ENCODE measurements at regions not wholly inside any gene's neighbourhood (a gene's known extent, or its start where the extent isn't known, plus 50 kb on each side); places are given as distances from the start of the nearest gene placed in this dataset.

- Histone ChIP-seq H3K36me3 (ENCODE audit: control insufficient read depth in 2 of 2, insufficient read depth in 1 of 2, low read length in 2 of 2) (no peaks in the 10 kb centered on the region), H3K4me1 (ENCODE audit: control insufficient read depth, insufficient read depth, low read length) (no peaks in the 10 kb centered on the region), H3K4me3 (ENCODE audit: low read depth, low read length) (no peak overlapping the region), H3K9me3 (ENCODE audit: control insufficient read depth, insufficient read depth, low read depth, low read length) (no peaks in the 10 kb centered on the region), H3K27ac (ENCODE audit: extremely low read depth, low read depth, low read length) (no peak overlapping the region)
- TF ChIP-seq ZNF148 (tag by site-specific recombination; IDR thresholded peaks at IDR 0.05; ENCODE audit: borderline replicate concordance) = no peak
- no peak for TF ChIP-seq ZNF521 (tag by site-specific recombination; IDR thresholded peaks at IDR 0.05)
- TF ChIP-seq, protein P1, sequence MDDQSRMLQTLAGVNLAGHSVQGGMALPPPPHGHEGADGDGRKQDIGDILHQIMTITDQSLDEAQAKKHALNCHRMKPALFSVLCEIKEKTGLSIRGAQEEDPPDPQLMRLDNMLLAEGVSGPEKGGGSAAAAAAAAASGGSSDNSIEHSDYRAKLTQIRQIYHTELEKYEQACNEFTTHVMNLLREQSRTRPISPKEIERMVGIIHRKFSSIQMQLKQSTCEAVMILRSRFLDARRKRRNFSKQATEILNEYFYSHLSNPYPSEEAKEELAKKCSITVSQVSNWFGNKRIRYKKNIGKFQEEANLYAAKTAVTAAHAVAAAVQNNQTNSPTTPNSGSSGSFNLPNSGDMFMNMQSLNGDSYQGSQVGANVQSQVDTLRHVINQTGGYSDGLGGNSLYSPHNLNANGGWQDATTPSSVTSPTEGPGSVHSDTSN (CRISPR knock-in tag; IDR thresholded peaks at IDR 0.05) = no peak
- TF ChIP-seq ZBTB10 (tag by site-specific recombination; IDR thresholded peaks at IDR 0.05) = no peak
- no peak for TF ChIP-seq SCRT1 (tag by site-specific recombination; IDR thresholded peaks at IDR 0.05; ENCODE audit: borderline replicate concordance)
- POLR2A ChIA-PET = no interaction called here
- CTCF ChIA-PET = no interaction called here
These were observed 148.3 kb upstream of the ANXA10 start for GRCh38 chr4:167943872-167944505.

GRCh38 chr4:167944721-167945120, 147.6 kb upstream of the ANXA10 start:
- no peak for TF ChIP-seq ZNF184 (tag by site-specific recombination; IDR thresholded peaks at IDR 0.05)
- no peaks in the 10 kb centered on the region for H3K36me3 ChIP-seq (ENCODE audit: control insufficient read depth in 2 of 2, insufficient read depth in 1 of 2, low read length in 2 of 2)
- ChIA-PET POLR2A (no interaction called here), CTCF (no interaction called here)
- no peak overlapping the region for H3K4me3 ChIP-seq (ENCODE audit: low read depth, low read length)
- no peaks in the 10 kb centered on the region for H3K4me1 ChIP-seq (ENCODE audit: control insufficient read depth, insufficient read depth, low read length)
- H3K27ac ChIP-seq (ENCODE audit: extremely low read depth, low read depth, low read length) = no peak overlapping the region
- H3K9me3 ChIP-seq (ENCODE audit: control insufficient read depth, insufficient read depth, low read depth, low read length) = no peaks in the 10 kb centered on the region

DNA sequence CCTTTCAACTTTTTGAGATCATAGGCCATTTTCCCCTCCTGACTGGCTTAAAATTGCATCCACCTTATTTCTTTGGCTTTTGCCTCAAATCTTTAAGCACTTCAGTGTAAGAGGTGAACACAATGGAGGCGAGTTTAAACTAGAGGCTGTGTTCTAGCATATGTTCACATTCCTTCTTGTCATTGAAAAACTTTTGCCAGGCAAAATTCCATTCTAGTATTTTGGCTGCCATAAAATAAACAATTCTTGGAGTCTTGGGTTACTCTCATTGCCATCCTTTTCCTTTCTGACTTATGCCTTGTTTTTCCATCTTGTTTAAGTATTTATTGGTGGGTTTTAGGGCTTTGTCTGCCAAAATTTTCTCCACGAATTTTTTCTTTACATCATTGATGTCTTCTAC, 137.3 kb upstream of the ANXA10 start:
- H3K4me3 ChIP-seq (ENCODE audit: low read depth, low read length) = no peak overlapping the region
- H3K9me3 ChIP-seq (ENCODE audit: control insufficient read depth, insufficient read depth, low read depth, low read length) = no peaks in the 10 kb centered on the region
- no peak overlapping the region for H3K27ac ChIP-seq (ENCODE audit: extremely low read depth, low read depth, low read length)
- no peaks in the 10 kb centered on the region for H3K36me3 ChIP-seq (ENCODE audit: control insufficient read depth in 2 of 2, insufficient read depth in 1 of 2, low read length in 2 of 2)
- ChIA-PET POLR2A (no interaction called here), CTCF (no interaction called here)
- H3K4me1 ChIP-seq (ENCODE audit: control insufficient read depth, insufficient read depth, low read length) = no peaks in the 10 kb centered on the region
- TF ChIP-seq ZNF10 (tag by site-specific recombination; IDR thresholded peaks at IDR 0.05) = no peak
- TF ChIP-seq, protein P2, sequence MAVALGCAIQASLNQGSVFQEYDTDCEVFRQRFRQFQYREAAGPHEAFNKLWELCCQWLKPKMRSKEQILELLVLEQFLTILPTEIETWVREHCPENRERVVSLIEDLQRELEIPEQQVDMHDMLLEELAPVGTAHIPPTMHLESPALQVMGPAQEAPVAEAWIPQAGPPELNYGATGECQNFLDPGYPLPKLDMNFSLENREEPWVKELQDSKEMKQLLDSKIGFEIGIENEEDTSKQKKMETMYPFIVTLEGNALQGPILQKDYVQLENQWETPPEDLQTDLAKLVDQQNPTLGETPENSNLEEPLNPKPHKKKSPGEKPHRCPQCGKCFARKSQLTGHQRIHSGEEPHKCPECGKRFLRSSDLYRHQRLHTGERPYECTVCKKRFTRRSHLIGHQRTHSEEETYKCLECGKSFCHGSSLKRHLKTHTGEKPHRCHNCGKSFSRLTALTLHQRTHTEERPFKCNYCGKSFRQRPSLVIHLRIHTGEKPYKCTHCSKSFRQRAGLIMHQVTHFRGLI (tag by site-specific recombination; IDR thresholded peaks at IDR 0.05) = no peak
- no peak for TF ChIP-seq ZNF184 (tag by site-specific recombination; IDR thresholded peaks at IDR 0.05)
- TF ChIP-seq ZNF416 (tag by site-specific recombination; IDR thresholded peaks at IDR 0.05) = no peak
- TF ChIP-seq TRIM28 (IDR thresholded peaks at IDR 0.05; ENCODE audit: borderline replicate concordance, low read length) = no peak
- TF ChIP-seq ZBTB11 (tag by site-specific recombination; conservative IDR thresholded peaks at IDR 0.05; ENCODE audit: low read depth) = no peak
- TF ChIP-seq ZNF433 (tag by site-specific recombination; IDR thresholded peaks at IDR 0.05; ENCODE audit: low read depth) = no peak
- no peak for TF ChIP-seq ZNF747 (tag by site-specific recombination; IDR thresholded peaks at IDR 0.05)
- TF ChIP-seq, protein P3, sequence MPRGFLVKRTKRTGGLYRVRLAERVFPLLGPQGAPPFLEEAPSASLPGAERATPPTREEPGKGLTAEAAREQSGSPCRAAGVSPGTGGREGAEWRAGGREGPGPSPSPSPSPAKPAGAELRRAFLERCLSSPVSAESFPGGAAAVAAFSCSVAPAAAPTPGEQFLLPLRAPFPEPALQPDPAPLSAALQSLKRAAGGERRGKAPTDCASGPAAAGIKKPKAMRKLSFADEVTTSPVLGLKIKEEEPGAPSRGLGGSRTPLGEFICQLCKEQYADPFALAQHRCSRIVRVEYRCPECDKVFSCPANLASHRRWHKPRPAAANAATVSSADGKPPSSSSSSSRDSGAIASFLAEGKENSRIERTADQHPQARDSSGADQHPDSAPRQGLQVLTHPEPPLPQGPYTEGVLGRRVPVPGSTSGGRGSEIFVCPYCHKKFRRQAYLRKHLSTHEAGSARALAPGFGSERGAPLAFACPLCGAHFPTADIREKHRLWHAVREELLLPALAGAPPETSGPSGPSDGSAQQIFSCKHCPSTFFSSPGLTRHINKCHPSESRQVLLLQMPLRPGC (tag by site-specific recombination; IDR thresholded peaks at IDR 0.05) = no peak
